ENCODE measurements at regions not wholly inside any gene's neighbourhood (a gene's known extent, or its start where the extent isn't known, plus 50 kb on each side); places are given as distances from the start of the nearest gene placed in this dataset.

- Histone ChIP-seq H3K4me1 (ENCODE audit: control insufficient read depth, insufficient read depth, low read length, poor library complexity, severe bottlenecking) (peaks cover 11% of the 10 kb centered on the region), H3K27ac (ENCODE audit: low read depth, low read length, severe bottlenecking) (no peak overlapping the region), H3K36me3 (ENCODE audit: control insufficient read depth, insufficient read depth, low read length) (no peaks in the 10 kb centered on the region), H3K4me3 (ENCODE audit: extremely low read depth, insufficient read depth, low read length, poor library complexity, severe bottlenecking) (no peak overlapping the region), H3K9me3 (ENCODE audit: control insufficient read depth, low read length) (no peaks in the 10 kb centered on the region)
- WGBS, 2 experiments (ENCODE audit: insufficient coverage in 2 of 2), result 100% methylated on average over 1 of the region's 1 CpG
Observed at GRCh38 chr5:114660791-114661190, 298.9 kb downstream of the KCNN2 start.

GRCh38 chr5:114658194-114658593 lies 296.3 kb downstream of the KCNN2 start:
- 82% methylated on average over 1 of the region's 1 CpG; no CpG with 5 or more reads in 1 of the 2 experiments for WGBS, 2 experiments (ENCODE audit: insufficient coverage in 2 of 2)
- H3K4me3 ChIP-seq (ENCODE audit: extremely low read depth, insufficient read depth, low read length, poor library complexity, severe bottlenecking), result no peak overlapping the region
- H3K4me1 ChIP-seq (ENCODE audit: control insufficient read depth, insufficient read depth, low read length, poor library complexity, severe bottlenecking), result peaks cover 11% of the 10 kb centered on the region
- H3K36me3 ChIP-seq (ENCODE audit: control insufficient read depth, insufficient read depth, low read length), result no peaks in the 10 kb centered on the region
- H3K9me3 ChIP-seq (ENCODE audit: control insufficient read depth, low read length), result no peaks in the 10 kb centered on the region
- peak overlapping the region; percentile 87 for H3K27ac ChIP-seq (ENCODE audit: low read depth, low read length, severe bottlenecking)

- H3K9me3 ChIP-seq (ENCODE audit: control insufficient read depth, low read length), result no peaks in the 10 kb centered on the region
- WGBS, 2 experiments (ENCODE audit: insufficient coverage in 2 of 2), result 52 to 100% methylated on average over 1 to 2 of the region's 6 CpGs
- no peak overlapping the region for H3K4me3 ChIP-seq (ENCODE audit: extremely low read depth, insufficient read depth, low read length, poor library complexity, severe bottlenecking)
- peaks cover 11% of the 10 kb centered on the region for H3K4me1 ChIP-seq (ENCODE audit: control insufficient read depth, insufficient read depth, low read length, poor library complexity, severe bottlenecking)
- peak overlapping the region; percentile 87 for H3K27ac ChIP-seq (ENCODE audit: low read depth, low read length, severe bottlenecking)
- H3K36me3 ChIP-seq (ENCODE audit: control insufficient read depth, insufficient read depth, low read length), result no peaks in the 10 kb centered on the region
Observed at GRCh38 chr5:114657342-114658130, 295.7 kb downstream of the KCNN2 start.

- 100% methylated on average over 1 of the region's 1 CpG for WGBS, 2 experiments (ENCODE audit: insufficient coverage in 2 of 2)
- Histone ChIP-seq H3K36me3 (ENCODE audit: control insufficient read depth, insufficient read depth, low read length) (no peaks in the 10 kb centered on the region), H3K4me1 (ENCODE audit: control insufficient read depth, insufficient read depth, low read length, poor library complexity, severe bottlenecking) (no peaks in the 10 kb centered on the region), H3K9me3 (ENCODE audit: control insufficient read depth, low read length) (no peaks in the 10 kb centered on the region), H3K4me3 (ENCODE audit: extremely low read depth, insufficient read depth, low read length, poor library complexity, severe bottlenecking) (no peak overlapping the region), H3K27ac (ENCODE audit: low read depth, low read length, severe bottlenecking) (no peak overlapping the region)
Observed at GRCh38 chr5:114649878-114650277, 288.0 kb downstream of the KCNN2 start.

GRCh38 chr5:114648940-114649339 lies 287.1 kb downstream of the KCNN2 start:
- WGBS, 2 experiments (ENCODE audit: insufficient coverage in 2 of 2), result 94 to 100% methylated on average over 1 to 2 of the region's 2 CpGs
- Histone ChIP-seq H3K4me3 (ENCODE audit: extremely low read depth, insufficient read depth, low read length, poor library complexity, severe bottlenecking) (no peak overlapping the region), H3K36me3 (ENCODE audit: control insufficient read depth, insufficient read depth, low read length) (no peaks in the 10 kb centered on the region)

GRCh38 chr5:114644576-114644975 lies 282.7 kb downstream of the KCNN2 start:
- no peaks in the 10 kb centered on the region for H3K36me3 ChIP-seq (ENCODE audit: control insufficient read depth, insufficient read depth, low read length)

More at GRCh38 chr5:114648940-114649339, 287.1 kb downstream of the KCNN2 start:
- H3K9me3 ChIP-seq (ENCODE audit: control insufficient read depth, low read length), result no peaks in the 10 kb centered on the region
- H3K4me1 ChIP-seq (ENCODE audit: control insufficient read depth, insufficient read depth, low read length, poor library complexity, severe bottlenecking), result no peaks in the 10 kb centered on the region
- no peak overlapping the region for H3K27ac ChIP-seq (ENCODE audit: low read depth, low read length, severe bottlenecking)

GRCh38 chr5:114636271-114636670 lies 274.4 kb downstream of the KCNN2 start:
- H3K27ac ChIP-seq (ENCODE audit: low read depth, low read length, severe bottlenecking), result no peak overlapping the region
- 78 to 100% methylated on average over 1 of the region's 3 CpGs for WGBS, 2 experiments (ENCODE audit: insufficient coverage in 2 of 2)

More at GRCh38 chr5:114644576-114644975, 282.7 kb downstream of the KCNN2 start:
- H3K4me3 ChIP-seq (ENCODE audit: extremely low read depth, insufficient read depth, low read length, poor library complexity, severe bottlenecking), result no peak overlapping the region
- no peak overlapping the region for H3K27ac ChIP-seq (ENCODE audit: low read depth, low read length, severe bottlenecking)
- no peaks in the 10 kb centered on the region for H3K4me1 ChIP-seq (ENCODE audit: control insufficient read depth, insufficient read depth, low read length, poor library complexity, severe bottlenecking)
- H3K9me3 ChIP-seq (ENCODE audit: control insufficient read depth, low read length), result no peaks in the 10 kb centered on the region

GRCh38 chr5:114634967-114635901 lies 273.4 kb downstream of the KCNN2 start:
- H3K36me3 ChIP-seq (ENCODE audit: control insufficient read depth, insufficient read depth, low read length), result no peaks in the 10 kb centered on the region
- H3K4me1 ChIP-seq (ENCODE audit: control insufficient read depth, insufficient read depth, low read length, poor library complexity, severe bottlenecking), result no peaks in the 10 kb centered on the region
- H3K27ac ChIP-seq (ENCODE audit: low read depth, low read length, severe bottlenecking), result no peak overlapping the region
- H3K4me3 ChIP-seq (ENCODE audit: extremely low read depth, insufficient read depth, low read length, poor library complexity, severe bottlenecking), result no peak overlapping the region
- 100% methylated on average over 1 of the region's 5 CpGs for WGBS, 2 experiments (ENCODE audit: insufficient coverage in 2 of 2)
- H3K9me3 ChIP-seq (ENCODE audit: control insufficient read depth, low read length), result no peaks in the 10 kb centered on the region

More at GRCh38 chr5:114636271-114636670, 274.4 kb downstream of the KCNN2 start:
- Histone ChIP-seq H3K36me3 (ENCODE audit: control insufficient read depth, insufficient read depth, low read length) (no peaks in the 10 kb centered on the region), H3K4me3 (ENCODE audit: extremely low read depth, insufficient read depth, low read length, poor library complexity, severe bottlenecking) (no peak overlapping the region), H3K9me3 (ENCODE audit: control insufficient read depth, low read length) (no peaks in the 10 kb centered on the region), H3K4me1 (ENCODE audit: control insufficient read depth, insufficient read depth, low read length, poor library complexity, severe bottlenecking) (no peaks in the 10 kb centered on the region)

GRCh38 chr5:114634517-114634916 lies 272.6 kb downstream of the KCNN2 start:
- no peak overlapping the region for H3K27ac ChIP-seq (ENCODE audit: low read depth, low read length, severe bottlenecking)
- H3K4me1 ChIP-seq (ENCODE audit: control insufficient read depth, insufficient read depth, low read length, poor library complexity, severe bottlenecking), result no peaks in the 10 kb centered on the region
- H3K36me3 ChIP-seq (ENCODE audit: control insufficient read depth, insufficient read depth, low read length), result no peaks in the 10 kb centered on the region
- no peak overlapping the region for H3K4me3 ChIP-seq (ENCODE audit: extremely low read depth, insufficient read depth, low read length, poor library complexity, severe bottlenecking)
- H3K9me3 ChIP-seq (ENCODE audit: control insufficient read depth, low read length), result no peaks in the 10 kb centered on the region
- 100% methylated on average over 1 of the region's 2 CpGs for WGBS, 2 experiments (ENCODE audit: insufficient coverage in 2 of 2)

- H3K4me3 ChIP-seq (ENCODE audit: extremely low read depth, insufficient read depth, low read length, poor library complexity, severe bottlenecking), result no peak overlapping the region
- no peak overlapping the region for H3K27ac ChIP-seq (ENCODE audit: low read depth, low read length, severe bottlenecking)
- no peaks in the 10 kb centered on the region for H3K4me1 ChIP-seq (ENCODE audit: control insufficient read depth, insufficient read depth, low read length, poor library complexity, severe bottlenecking)
- no peaks in the 10 kb centered on the region for H3K36me3 ChIP-seq (ENCODE audit: control insufficient read depth, insufficient read depth, low read length)
- H3K9me3 ChIP-seq (ENCODE audit: control insufficient read depth, low read length), result no peaks in the 10 kb centered on the region
- WGBS, 2 experiments (ENCODE audit: insufficient coverage in 2 of 2), result 89 to 100% methylated on average over 3 of the region's 3 CpGs
Observed at GRCh38 chr5:114612406-114612805, 250.5 kb downstream of the KCNN2 start.
